GM12873 (cell line): ENCODE measurements at regions not wholly inside any gene's neighbourhood (a gene's known extent, or its start where the extent isn't known, plus 50 kb on each side); places are given as distances from the start of the nearest gene placed in this dataset.

ENCODE experiments used
- CTCF ChIP-seq: IDR thresholded peaks from 2 replicates; pipeline ENCODE4 v1.5.1; 2012; ENCODE audit warnings: low read depth, mild to moderate bottlenecking, moderate library complexity, low read length, control low read depth; ENCODE audit not compliant: insufficient read depth; ENCODE audit errors: missing control alignments

- TF ChIP-seq CTCF: no peak
Measured at GRCh38 chr7:91571601-91572000, 307.4 kb downstream of the FZD1 start.

- TF ChIP-seq CTCF: no peak
Measured at GRCh38 chr7:91573405-91573804, 307.1 kb downstream of the MTERF1 start.

GRCh38 chr7:91579837-91580236 is 300.7 kb downstream of the MTERF1 start:
- TF ChIP-seq CTCF: no peak

- no peak for TF ChIP-seq CTCF
Measured at GRCh38 chr7:91582799-91583477, 297.6 kb downstream of the MTERF1 start.

GRCh38 chr7:91596287-91596686 is 284.2 kb downstream of the MTERF1 start:
- no peak for TF ChIP-seq CTCF

GRCh38 chr7:91598791-91599190 is 281.7 kb downstream of the MTERF1 start:
- no peak for TF ChIP-seq CTCF

- TF ChIP-seq CTCF: no peak
Measured at GRCh38 chr7:91600112-91600511, 280.4 kb downstream of the MTERF1 start.
